Smooth muscle cell (in vitro differentiated cells): ENCODE measurements at regions not wholly inside any gene's neighbourhood (a gene's known extent, or its start where the extent isn't known, plus 50 kb on each side); places are given as distances from the start of the nearest gene placed in this dataset.

Experiments
- DNase-seq: peaks from one replicate; lab custom pipeline; 2025; ENCODE audit not compliant: unreplicated experiment; lab: John Stamatoyannopoulos, UW
- H2AFZ ChIP-seq: fragments of 200-600 bp; sonication (generic); 2 replicates; pipeline ENCODE4 v1.6.0; 2016; ENCODE audit warnings: antibody characterized with exemption, low read depth, mild to moderate bottlenecking
- H3F3A ChIP-seq: fragments of 200-600 bp; sonication (generic); 2 replicates; pipeline ENCODE4 v1.6.0; 2017; ENCODE audit warnings: antibody characterized with exemption, low read depth
- H3K27ac ChIP-seq: fragments of 200-600 bp; sonication (generic); 2 replicates; pipeline ENCODE4 v1.5.1; 2016; ENCODE audit warnings: low read depth, mild to moderate bottlenecking
- H3K27me3 ChIP-seq: fragments of 200-600 bp; sonication (generic); 2 replicates; pipeline ENCODE4 v1.6.1; 2016; ENCODE audit warnings: low read depth, mild to moderate bottlenecking
- H3K36me3 ChIP-seq: fragments of 200-600 bp; sonication (generic); 2 replicates; pipeline ENCODE4 v1.5.1; 2016; ENCODE audit warnings: low read depth
- H3K4me1 ChIP-seq: fragments of 200-600 bp; sonication (generic); 2 replicates; pipeline ENCODE4 v1.5.1; 2016; ENCODE audit warnings: low read depth
- H3K4me2 ChIP-seq: fragments of 200-600 bp; sonication (generic); 2 replicates; pipeline ENCODE4 v1.6.0; 2016; ENCODE audit warnings: mild to moderate bottlenecking
- H3K4me3 ChIP-seq: fragments of 200-600 bp; sonication (generic); 2 replicates; pipeline ENCODE4 v1.5.1; 2016; ENCODE audit warnings: mild to moderate bottlenecking
- H3K79me2 ChIP-seq: fragments of 200-600 bp; sonication (generic); 2 replicates; pipeline ENCODE4 v1.6.0; 2016; ENCODE audit warnings: low read depth, mild to moderate bottlenecking
- H3K9ac ChIP-seq: fragments of 200-600 bp; sonication (generic); 2 replicates; pipeline ENCODE4 v1.6.0; 2016; ENCODE audit warnings: low read depth
- H3K9me3 ChIP-seq: fragments of 200-600 bp; sonication (generic); replicated peaks from 2 replicates; pipeline ENCODE4 v1.5.1; 2016; ENCODE audit warnings: low read depth
- H4K20me1 ChIP-seq: fragments of 200-600 bp; sonication (generic); 2 replicates; pipeline ENCODE4 v1.6.0; 2016; ENCODE audit warnings: low read depth
- CTCF ChIP-seq: fragments of 200-600 bp; sonication (generic); IDR thresholded peaks from 2 replicates; pipeline ENCODE4 v1.5.1; 2017; ENCODE audit warnings: borderline replicate concordance, mild to moderate bottlenecking, antibody characterized with exemption; ENCODE audit not compliant: insufficient read depth, poor library complexity, severe bottlenecking
- WGBS: methylation state at CpG from one replicate; pipeline ENCODE4 v1.1.7; 2016; ENCODE audit warnings: low lambda C conversion rate; 5-methylcytosine and 5-hydroxymethylcytosine counted together

DNA sequence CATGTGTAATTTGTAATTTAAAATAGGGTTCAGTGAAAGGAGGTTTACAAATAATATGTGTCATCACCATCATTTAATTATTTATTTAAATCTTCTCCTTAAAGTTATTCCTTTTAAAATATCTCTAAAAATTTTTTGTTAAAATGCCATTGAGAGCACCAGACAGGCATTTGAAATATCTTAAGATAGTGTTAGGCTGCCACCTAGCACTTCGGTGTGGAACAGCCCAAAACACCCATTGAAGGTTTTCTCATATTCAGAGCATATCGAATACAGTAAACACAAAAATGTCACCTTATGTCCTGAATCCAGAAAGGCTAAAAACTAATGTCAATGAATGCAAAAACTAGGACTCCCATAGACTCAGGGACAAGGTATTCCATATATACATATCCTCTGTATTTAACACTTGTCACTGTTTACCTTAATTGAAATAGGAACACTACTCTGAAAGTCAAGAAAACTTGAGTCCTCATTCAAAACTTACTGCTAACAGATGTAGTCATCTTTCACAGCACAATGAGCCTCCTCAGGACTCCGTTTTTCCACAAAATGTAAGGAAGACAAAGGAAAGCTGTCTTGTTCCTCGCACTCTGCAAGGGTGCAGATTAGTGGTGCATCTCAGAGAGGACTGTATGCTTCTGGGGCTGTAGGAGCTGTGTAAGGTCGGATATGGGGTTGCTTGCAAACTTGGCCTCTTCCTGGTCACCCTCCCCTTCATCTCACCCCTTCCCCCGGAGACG lies 329.5 kb downstream of the PAX3 start:
- H3K4me2 ChIP-seq: no peak overlapping the region
- no peaks in the 10 kb centered on the region for H4K20me1 ChIP-seq
- peaks cover 28% of the 10 kb centered on the region for H3K27me3 ChIP-seq
- no peaks in the 10 kb centered on the region for H3K79me2 ChIP-seq
- no peak overlapping the region for H3K4me3 ChIP-seq
- no peak overlapping the region for H3K27ac ChIP-seq
- DNase-seq: no peak
- TF ChIP-seq CTCF: peak; percentile 77
- no peaks in the 10 kb centered on the region for H3F3A ChIP-seq
- H3K9ac ChIP-seq: no peak overlapping the region
- H3K36me3 ChIP-seq: no peaks in the 10 kb centered on the region
- no peak overlapping the region for H2AFZ ChIP-seq
- H3K9me3 ChIP-seq: no peaks in the 10 kb centered on the region
- H3K4me1 ChIP-seq: no peaks in the 10 kb centered on the region
- WGBS: 57% methylated on average over 7 of the region's 7 CpGs

GRCh38 chr2:221962186-221962585 lies 336.6 kb downstream of the PAX3 start:
- Histone ChIP-seq H3K36me3 (no peaks in the 10 kb centered on the region), H4K20me1 (no peaks in the 10 kb centered on the region), H3K4me1 (no peaks in the 10 kb centered on the region), H3K27me3 (no peaks in the 10 kb centered on the region), H3K27ac (no peak overlapping the region), H3K9me3 (no peaks in the 10 kb centered on the region), H3K9ac (no peak overlapping the region), H3F3A (no peaks in the 10 kb centered on the region), H3K79me2 (no peaks in the 10 kb centered on the region), H2AFZ (no peak overlapping the region), H3K4me2 (no peak overlapping the region), H3K4me3 (no peak overlapping the region)
- TF ChIP-seq CTCF: no peak
- WGBS: 92% methylated on average over 5 of the region's 5 CpGs
- DNase-seq: no peak

GRCh38 chr2:221961561-221961960 lies 337.2 kb downstream of the PAX3 start:
- Histone ChIP-seq H3K9me3 (no peaks in the 10 kb centered on the region), H3K4me3 (no peak overlapping the region), H3K4me2 (no peak overlapping the region), H3K4me1 (no peaks in the 10 kb centered on the region), H3K27ac (no peak overlapping the region), H3K79me2 (no peaks in the 10 kb centered on the region), H3F3A (no peaks in the 10 kb centered on the region), H3K9ac (no peak overlapping the region), H4K20me1 (no peaks in the 10 kb centered on the region), H2AFZ (no peak overlapping the region), H3K27me3 (no peaks in the 10 kb centered on the region), H3K36me3 (no peaks in the 10 kb centered on the region)
- 97% methylated on average over 14 of the region's 14 CpGs for WGBS
- DNase-seq: no peak
- no peak for TF ChIP-seq CTCF

DNA sequence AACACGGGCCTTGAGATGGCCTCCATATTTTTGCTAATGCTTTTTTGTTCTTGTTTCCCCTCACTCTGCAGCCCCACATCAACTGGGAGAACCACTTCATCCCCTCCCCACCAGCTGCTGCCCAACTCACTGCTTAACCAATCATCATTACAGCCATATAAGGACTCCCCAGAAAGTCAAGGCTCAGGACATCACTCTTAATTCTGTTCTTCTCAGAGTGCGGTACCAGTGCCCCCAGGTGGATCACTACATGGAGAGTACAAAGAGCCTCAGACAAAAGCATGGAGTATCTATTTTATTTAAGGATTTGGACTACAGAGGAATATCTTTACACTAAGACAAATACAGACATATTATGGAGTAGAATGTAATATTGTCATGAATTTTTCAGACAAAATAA lies 340.6 kb downstream of the PAX3 start:
- 89% methylated on average over 2 of the region's 2 CpGs for WGBS

More for the DNA sequence above, 340.6 kb downstream of the PAX3 start:
- Histone ChIP-seq H3F3A (no peaks in the 10 kb centered on the region), H4K20me1 (no peaks in the 10 kb centered on the region), H3K36me3 (no peaks in the 10 kb centered on the region), H3K4me3 (no peak overlapping the region), H3K27me3 (no peaks in the 10 kb centered on the region), H3K4me2 (no peak overlapping the region), H2AFZ (no peak overlapping the region), H3K79me2 (no peaks in the 10 kb centered on the region), H3K27ac (no peak overlapping the region), H3K9me3 (no peaks in the 10 kb centered on the region), H3K4me1 (no peaks in the 10 kb centered on the region), H3K9ac (no peak overlapping the region)
- DNase-seq: no peak
- TF ChIP-seq CTCF: no peak
